H1 (cell line): ENCODE measurements at regions not wholly inside any gene's neighbourhood (a gene's known extent, or its start where the extent isn't known, plus 50 kb on each side); places are given as distances from the start of the nearest gene placed in this dataset.

ENCODE experiments used
- CTCF ChIP-seq, 3 experiments: IDR thresholded peaks; 1 replicate in 2 of 3; 2 replicates in 1 of 3; pipeline versions ENCODE4 v1.5.1 to v1.6.1; 2011; ENCODE audit warnings: low read length in 3 of 3, mild to moderate bottlenecking in 3 of 3, inconsistent platforms in 2 of 3, low read depth in 1 of 3, moderate library complexity in 1 of 3; ENCODE audit not compliant: insufficient read depth in 1 of 3; ENCODE audit errors: control extremely low read depth in 1 of 3
- EGR1 ChIP-seq: IDR thresholded peaks from 2 replicates; pipeline ENCODE4 v1.6.1; 2011; ENCODE audit warnings: low read depth, low read length, borderline replicate concordance
- POLR2AphosphoS5 ChIP-seq: IDR thresholded peaks from 2 replicates; pipeline ENCODE4 v1.6.1; 2011; ENCODE audit warnings: low read depth, low read length
- RBBP5 ChIP-seq: IDR thresholded peaks from 2 replicates; pipeline ENCODE4 v1.7.1; 2012; ENCODE audit warnings: low read depth, mild to moderate bottlenecking, inconsistent platforms, low read length, moderate library complexity, borderline replicate concordance
- RNF2 ChIP-seq: fragments of 200-900, 300-1000 bp; sonication (generic); IDR thresholded peaks from 2 replicates; pipeline ENCODE4 v1.7.1; 2016; ENCODE audit warnings: borderline replicate concordance, low read depth, mild to moderate bottlenecking, antibody characterized with exemption, low read length; ENCODE audit not compliant: poor library complexity, severe bottlenecking; ENCODE audit errors: missing control alignments
- SP1 ChIP-seq: IDR thresholded peaks from 2 replicates; pipeline ENCODE4 v1.6.1; 2011; ENCODE audit warnings: low read depth, low read length
- TAF1 ChIP-seq: IDR thresholded peaks from 2 replicates; pipeline ENCODE4 v1.6.1; 2011; ENCODE audit warnings: mild to moderate bottlenecking, low read depth, low read length

GRCh38 chr9:1355656-1356055 lies 305.5 kb downstream of the DMRT2 start (continued):
- TF ChIP-seq CTCF (IDR thresholded peaks at IDR 0.05; ENCODE audit: control extremely low read depth in 1 of 3, insufficient read depth in 1 of 3, low read depth in 1 of 3, low read length in 3 of 3) (no peak), RBBP5 (no peak), POLR2AphosphoS5 (no peak), EGR1 (no peak), TAF1 (no peak), SP1 (no peak), RNF2 (no peak)
- TF ChIP-seq, all 59 proteins: peak for 0
